GM06990 (cell line): ENCODE measurements at regions not wholly inside any gene's neighbourhood (a gene's known extent, or its start where the extent isn't known, plus 50 kb on each side); places are given as distances from the start of the nearest gene placed in this dataset.
"Not testable (repeated sequence)": the region's sequence is repeated elsewhere in the genome, so short reads cannot be mapped to it uniquely, and the experiment has no call there.

Source experiments
- DNase-seq: peaks from one replicate; pipeline ENCODE4 v3.0.0-alpha.2; 2011; ENCODE audit not compliant: insufficient read length; ENCODE audit errors: extremely low read depth
- H3K27me3 ChIP-seq: replicated peaks from 2 replicates; pipeline ENCODE4 v1.6.0; 2011; ENCODE audit warnings: low read length; ENCODE audit not compliant: control insufficient read depth, insufficient read depth
- H3K36me3 ChIP-seq: 2 replicates; pipeline ENCODE4 v1.5.1; 2011; ENCODE audit warnings: low read length; ENCODE audit not compliant: control insufficient read depth, insufficient read depth
- H3K4me3 ChIP-seq: replicated peaks from 2 replicates; pipeline ENCODE4 v1.5.1; 2011; ENCODE audit warnings: low read depth, mild to moderate bottlenecking, control low read depth, low read length
- TF ChIP-seq, protein P1 (sequence below): IDR thresholded peaks from 2 replicates; pipeline ENCODE4 v1.5.1; 2011; ENCODE audit warnings: low read length, control low read depth, mild to moderate bottlenecking, inconsistent platforms; ENCODE audit not compliant: insufficient read depth, poor library complexity, severe bottlenecking

- no peaks in the 10 kb centered on the region for H3K27me3 ChIP-seq
- H3K36me3 ChIP-seq = no peaks in the 10 kb centered on the region
- TF ChIP-seq, protein P1, sequence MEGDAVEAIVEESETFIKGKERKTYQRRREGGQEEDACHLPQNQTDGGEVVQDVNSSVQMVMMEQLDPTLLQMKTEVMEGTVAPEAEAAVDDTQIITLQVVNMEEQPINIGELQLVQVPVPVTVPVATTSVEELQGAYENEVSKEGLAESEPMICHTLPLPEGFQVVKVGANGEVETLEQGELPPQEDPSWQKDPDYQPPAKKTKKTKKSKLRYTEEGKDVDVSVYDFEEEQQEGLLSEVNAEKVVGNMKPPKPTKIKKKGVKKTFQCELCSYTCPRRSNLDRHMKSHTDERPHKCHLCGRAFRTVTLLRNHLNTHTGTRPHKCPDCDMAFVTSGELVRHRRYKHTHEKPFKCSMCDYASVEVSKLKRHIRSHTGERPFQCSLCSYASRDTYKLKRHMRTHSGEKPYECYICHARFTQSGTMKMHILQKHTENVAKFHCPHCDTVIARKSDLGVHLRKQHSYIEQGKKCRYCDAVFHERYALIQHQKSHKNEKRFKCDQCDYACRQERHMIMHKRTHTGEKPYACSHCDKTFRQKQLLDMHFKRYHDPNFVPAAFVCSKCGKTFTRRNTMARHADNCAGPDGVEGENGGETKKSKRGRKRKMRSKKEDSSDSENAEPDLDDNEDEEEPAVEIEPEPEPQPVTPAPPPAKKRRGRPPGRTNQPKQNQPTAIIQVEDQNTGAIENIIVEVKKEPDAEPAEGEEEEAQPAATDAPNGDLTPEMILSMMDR = no peak
- no peak for DNase-seq
- H3K4me3 ChIP-seq = no peak overlapping the region
Observed at GRCh38 chrX:113192418-113192817, 351.8 kb upstream of the AMOT start.

GRCh38 chrX:113157496-113157895 lies 316.9 kb upstream of the AMOT start:
- no peaks in the 10 kb centered on the region for H3K27me3 ChIP-seq
- TF ChIP-seq, protein P1 = no peak
- H3K4me3 ChIP-seq = no peak overlapping the region
- DNase-seq = no peak
- no peaks in the 10 kb centered on the region for H3K36me3 ChIP-seq

DNA sequence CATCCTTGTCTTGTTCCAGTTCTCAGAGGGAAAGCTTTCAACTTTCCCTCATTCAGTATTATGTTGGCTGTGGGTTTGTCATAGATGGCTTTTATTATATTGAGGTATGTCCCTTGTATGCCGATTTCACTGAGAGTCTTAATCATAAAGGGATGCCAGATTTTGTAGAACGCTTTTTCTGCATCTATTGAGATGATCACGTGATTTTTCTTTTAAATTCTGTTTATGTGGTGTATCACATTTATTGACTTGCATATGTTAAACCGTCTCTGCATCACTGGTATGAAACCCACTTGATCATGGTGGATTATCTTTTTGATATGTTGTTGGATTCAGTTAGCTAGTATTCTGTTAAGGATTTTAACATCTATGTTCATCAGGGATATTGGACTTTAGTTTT lies 313.7 kb upstream of the AMOT start:
- not testable (repeated sequence) for DNase-seq, H3K36me3 ChIP-seq, H3K4me3 ChIP-seq, H3K27me3 ChIP-seq

DNA sequence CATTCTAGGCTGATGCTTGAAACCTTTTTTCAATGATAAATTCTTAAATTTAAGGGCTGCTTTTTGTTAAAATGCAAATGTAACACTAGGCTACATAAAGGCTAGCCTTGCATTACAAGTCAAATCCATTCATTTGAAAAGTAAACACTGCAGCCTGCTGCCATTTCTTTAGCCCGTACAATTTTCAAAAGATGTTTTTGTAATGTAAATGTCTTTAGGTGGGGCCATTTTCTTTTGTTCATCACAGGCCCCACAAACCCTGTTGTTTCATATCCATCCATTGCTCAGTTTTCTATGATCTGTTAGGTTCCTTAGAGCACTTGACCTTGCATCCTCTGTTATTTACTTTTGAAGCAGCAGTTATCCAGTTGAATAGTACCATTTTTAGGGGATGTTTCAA lies 296.2 kb upstream of the AMOT start:
- Histone ChIP-seq H3K4me3 (no peak overlapping the region), H3K27me3 (no peaks in the 10 kb centered on the region), H3K36me3 (no peaks in the 10 kb centered on the region)
- DNase-seq = no peak
- TF ChIP-seq, protein P1 = no peak

- TF ChIP-seq, protein P1 = no peak
- H3K36me3 ChIP-seq = no peaks in the 10 kb centered on the region
- H3K27me3 ChIP-seq = no peaks in the 10 kb centered on the region
- H3K4me3 ChIP-seq = no peak overlapping the region
- no peak for DNase-seq
Observed at GRCh38 chrX:113133316-113133715, 292.7 kb upstream of the AMOT start.

DNA sequence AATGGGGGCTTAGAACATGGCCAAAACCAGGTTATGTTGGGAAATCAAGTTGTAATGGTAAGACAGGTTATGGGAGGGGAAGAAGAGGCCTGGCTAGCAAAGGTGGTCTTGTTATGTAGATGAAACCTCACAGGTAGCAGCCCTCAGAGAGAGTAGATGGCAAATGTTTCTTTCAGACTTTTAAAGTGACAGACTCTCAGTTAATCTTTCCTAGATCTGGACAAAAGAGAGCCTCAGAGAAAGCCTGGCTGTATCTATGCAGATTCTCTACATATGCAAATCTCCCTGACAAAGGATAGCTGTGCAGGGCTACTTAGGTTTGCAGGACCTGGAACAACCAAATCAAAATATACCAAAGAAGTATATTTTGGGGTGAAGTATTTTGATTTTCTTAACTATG lies 284.1 kb upstream of the AMOT start:
- no peaks in the 10 kb centered on the region for H3K36me3 ChIP-seq
- no peaks in the 10 kb centered on the region for H3K27me3 ChIP-seq
- TF ChIP-seq, protein P1 = no peak
- DNase-seq = no peak
- H3K4me3 ChIP-seq = no peak overlapping the region

- Histone ChIP-seq H3K4me3 (no peak overlapping the region), H3K27me3 (no peaks in the 10 kb centered on the region), H3K36me3 (no peaks in the 10 kb centered on the region)
- TF ChIP-seq, protein P1 = no peak
- no peak for DNase-seq
Observed at GRCh38 chrX:113075521-113075920, 234.9 kb upstream of the AMOT start.
